ENCODE measurements at regions not wholly inside any gene's neighbourhood (a gene's known extent, or its start where the extent isn't known, plus 50 kb on each side); places are given as distances from the start of the nearest gene placed in this dataset.

GRCh38 chr1:229874136-229874535 lies 192.9 kb upstream of the GALNT2 start:
- TF ChIP-seq EZH2phosphoT487 (IDR thresholded peaks at IDR 0.05; ENCODE audit: low read depth) = no peak
- TF ChIP-seq, protein P1, sequence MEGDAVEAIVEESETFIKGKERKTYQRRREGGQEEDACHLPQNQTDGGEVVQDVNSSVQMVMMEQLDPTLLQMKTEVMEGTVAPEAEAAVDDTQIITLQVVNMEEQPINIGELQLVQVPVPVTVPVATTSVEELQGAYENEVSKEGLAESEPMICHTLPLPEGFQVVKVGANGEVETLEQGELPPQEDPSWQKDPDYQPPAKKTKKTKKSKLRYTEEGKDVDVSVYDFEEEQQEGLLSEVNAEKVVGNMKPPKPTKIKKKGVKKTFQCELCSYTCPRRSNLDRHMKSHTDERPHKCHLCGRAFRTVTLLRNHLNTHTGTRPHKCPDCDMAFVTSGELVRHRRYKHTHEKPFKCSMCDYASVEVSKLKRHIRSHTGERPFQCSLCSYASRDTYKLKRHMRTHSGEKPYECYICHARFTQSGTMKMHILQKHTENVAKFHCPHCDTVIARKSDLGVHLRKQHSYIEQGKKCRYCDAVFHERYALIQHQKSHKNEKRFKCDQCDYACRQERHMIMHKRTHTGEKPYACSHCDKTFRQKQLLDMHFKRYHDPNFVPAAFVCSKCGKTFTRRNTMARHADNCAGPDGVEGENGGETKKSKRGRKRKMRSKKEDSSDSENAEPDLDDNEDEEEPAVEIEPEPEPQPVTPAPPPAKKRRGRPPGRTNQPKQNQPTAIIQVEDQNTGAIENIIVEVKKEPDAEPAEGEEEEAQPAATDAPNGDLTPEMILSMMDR (IDR thresholded peaks at IDR 0.05; ENCODE audit: low read depth, low read length) = no peak
- no peaks in the 10 kb centered on the region for H3K79me2 ChIP-seq (ENCODE audit: low read length)
- H3K36me3 ChIP-seq (replicated peaks; ENCODE audit: low read depth, low read length) = no peaks in the 10 kb centered on the region
- peaks cover 21% of the 10 kb centered on the region for H3K27me3 ChIP-seq (ENCODE audit: low read depth, low read length)
- no peaks in the 10 kb centered on the region for H4K20me1 ChIP-seq (ENCODE audit: insufficient read depth, low read length)
- no peaks in the 10 kb centered on the region for H3K9me3 ChIP-seq (ENCODE audit: insufficient read depth, low read length)
- H3K4me3 ChIP-seq (ENCODE audit: low read length) = no peak overlapping the region
- no peak overlapping the region for H2AFZ ChIP-seq (ENCODE audit: low read depth, low read length)
- no peak overlapping the region for H3K27ac ChIP-seq (ENCODE audit: low read length)
- no peak overlapping the region for H3K4me2 ChIP-seq (ENCODE audit: low read length)
- no peak overlapping the region for H3K9ac ChIP-seq (ENCODE audit: low read length)
- H3K4me1 ChIP-seq (ENCODE audit: low read length) = no peaks in the 10 kb centered on the region

DNA sequence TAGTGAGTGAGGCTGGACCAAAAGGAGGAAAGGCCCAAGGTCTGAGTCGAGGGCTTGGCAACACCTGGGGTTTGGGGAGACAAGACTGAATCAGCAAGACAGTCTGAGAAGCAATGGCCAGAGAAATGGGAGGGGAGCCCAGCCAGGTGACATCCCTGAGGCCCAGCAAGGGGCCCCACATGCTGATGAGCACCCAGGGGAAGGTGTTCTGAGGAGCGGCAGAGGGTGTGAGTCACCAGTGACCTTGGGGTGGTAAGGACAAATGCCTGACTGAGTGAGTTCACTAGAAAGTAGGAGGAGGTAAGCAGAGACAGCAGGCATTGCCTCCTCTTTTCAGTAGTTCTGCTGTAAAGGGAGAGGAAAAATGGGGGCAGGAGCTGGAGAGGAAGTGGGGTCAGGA lies 192.4 kb upstream of the GALNT2 start:
- no peak overlapping the region for H3K4me2 ChIP-seq (ENCODE audit: low read length)
- H3K27me3 ChIP-seq (ENCODE audit: low read depth, low read length) = peaks cover 22% of the 10 kb centered on the region
- H3K9me3 ChIP-seq (ENCODE audit: insufficient read depth, low read length) = no peaks in the 10 kb centered on the region
- no peak overlapping the region for H2AFZ ChIP-seq (ENCODE audit: low read depth, low read length)
- H3K9ac ChIP-seq (ENCODE audit: low read length) = no peak overlapping the region
- TF ChIP-seq, protein P1 (IDR thresholded peaks at IDR 0.05; ENCODE audit: low read depth, low read length) = no peak
- no peak for TF ChIP-seq EZH2phosphoT487 (IDR thresholded peaks at IDR 0.05; ENCODE audit: low read depth)
- H3K36me3 ChIP-seq (replicated peaks; ENCODE audit: low read depth, low read length) = no peaks in the 10 kb centered on the region
- no peaks in the 10 kb centered on the region for H3K4me1 ChIP-seq (ENCODE audit: low read length)
- no peaks in the 10 kb centered on the region for H4K20me1 ChIP-seq (ENCODE audit: insufficient read depth, low read length)
- H3K79me2 ChIP-seq (ENCODE audit: low read length) = no peaks in the 10 kb centered on the region
- no peak overlapping the region for H3K27ac ChIP-seq (ENCODE audit: low read length)
- no peak overlapping the region for H3K4me3 ChIP-seq (ENCODE audit: low read length)

- no peaks in the 10 kb centered on the region for H3K9me3 ChIP-seq (ENCODE audit: insufficient read depth, low read length)
- TF ChIP-seq, protein P1 (IDR thresholded peaks at IDR 0.05; ENCODE audit: low read depth, low read length) = no peak
- TF ChIP-seq EZH2phosphoT487 (IDR thresholded peaks at IDR 0.05; ENCODE audit: low read depth) = no peak
- no peaks in the 10 kb centered on the region for H3K79me2 ChIP-seq (ENCODE audit: low read length)
- no peak overlapping the region for H3K4me3 ChIP-seq (ENCODE audit: low read length)
- no peak overlapping the region for H3K27ac ChIP-seq (ENCODE audit: low read length)
- H3K9ac ChIP-seq (ENCODE audit: low read length) = no peak overlapping the region
- H3K4me2 ChIP-seq (ENCODE audit: low read length) = no peak overlapping the region
- H3K27me3 ChIP-seq (ENCODE audit: low read depth, low read length) = peaks cover 26% of the 10 kb centered on the region
- H3K36me3 ChIP-seq (replicated peaks; ENCODE audit: low read depth, low read length) = no peaks in the 10 kb centered on the region
- no peak overlapping the region for H2AFZ ChIP-seq (ENCODE audit: low read depth, low read length)
- H4K20me1 ChIP-seq (ENCODE audit: insufficient read depth, low read length) = no peaks in the 10 kb centered on the region
- no peaks in the 10 kb centered on the region for H3K4me1 ChIP-seq (ENCODE audit: low read length)
These were observed 192.0 kb upstream of the GALNT2 start for GRCh38 chr1:229875086-229875485.

DNA sequence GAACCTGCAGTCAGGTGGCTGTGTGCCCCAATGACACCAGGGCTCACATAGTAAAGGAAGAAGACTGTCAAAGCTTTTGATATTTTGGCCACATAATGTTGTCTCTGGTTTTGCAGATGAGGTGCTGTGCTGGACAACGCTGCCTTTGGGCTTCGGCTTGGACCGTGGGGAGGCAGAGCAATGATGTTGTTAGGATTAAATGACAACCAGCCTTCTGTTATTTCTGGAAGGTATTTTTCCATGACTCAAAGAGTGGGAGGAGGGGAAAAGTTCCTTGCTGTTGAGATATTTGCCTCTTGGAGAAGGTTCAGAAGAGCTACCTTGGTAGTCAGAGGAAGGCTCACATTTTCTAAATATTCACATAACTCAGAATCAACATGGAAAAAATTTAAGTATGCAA lies 187.3 kb upstream of the GALNT2 start:
- H3K9ac ChIP-seq (ENCODE audit: low read length) = no peak overlapping the region
- no peaks in the 10 kb centered on the region for H3K36me3 ChIP-seq (replicated peaks; ENCODE audit: low read depth, low read length)
- H2AFZ ChIP-seq (ENCODE audit: low read depth, low read length) = no peak overlapping the region
- TF ChIP-seq, protein P1 (IDR thresholded peaks at IDR 0.05; ENCODE audit: low read depth, low read length) = no peak
- TF ChIP-seq EZH2phosphoT487 (IDR thresholded peaks at IDR 0.05; ENCODE audit: low read depth) = no peak
- peaks cover 58% of the 10 kb centered on the region for H3K27me3 ChIP-seq (ENCODE audit: low read depth, low read length)
- no peaks in the 10 kb centered on the region for H3K4me1 ChIP-seq (ENCODE audit: low read length)
- no peaks in the 10 kb centered on the region for H4K20me1 ChIP-seq (ENCODE audit: insufficient read depth, low read length)
- no peak overlapping the region for H3K4me3 ChIP-seq (ENCODE audit: low read length)
- H3K27ac ChIP-seq (ENCODE audit: low read length) = no peak overlapping the region
- H3K4me2 ChIP-seq (ENCODE audit: low read length) = no peak overlapping the region
- no peaks in the 10 kb centered on the region for H3K9me3 ChIP-seq (ENCODE audit: insufficient read depth, low read length)
- H3K79me2 ChIP-seq (ENCODE audit: low read length) = no peaks in the 10 kb centered on the region

Measured in OCI-LY3 (cell line).